ENCODE measurements at regions not wholly inside any gene's neighbourhood (a gene's known extent, or its start where the extent isn't known, plus 50 kb on each side); places are given as distances from the start of the nearest gene placed in this dataset.
"Not testable (repeated sequence)": the region's sequence is repeated elsewhere in the genome, so short reads cannot be mapped to it uniquely, and the experiment has no call there.

GRCh38 chr12:59069516-59069915, 149.2 kb upstream of the LRIG3 start:
- no peak for DNase-seq (ENCODE audit: extremely low read depth, low read depth)
- no peak for TF ChIP-seq CTCF (IDR thresholded peaks at IDR 0.05; ENCODE audit: low read depth, low read length)

- no peak for DNase-seq (ENCODE audit: extremely low read depth, low read depth)
- TF ChIP-seq CTCF (IDR thresholded peaks at IDR 0.05; ENCODE audit: low read depth, low read length): no peak
These were observed 148.1 kb upstream of the LRIG3 start for GRCh38 chr12:59068436-59068835.

GRCh38 chr12:59067083-59067482, 146.8 kb upstream of the LRIG3 start:
- DNase-seq (ENCODE audit: extremely low read depth, low read depth): no peak

GRCh38 chr12:59066445-59066844, 146.1 kb upstream of the LRIG3 start:
- no peak for DNase-seq (ENCODE audit: extremely low read depth, low read depth)
- TF ChIP-seq CTCF (IDR thresholded peaks at IDR 0.05; ENCODE audit: low read depth, low read length): no peak

More at GRCh38 chr12:59067083-59067482, 146.8 kb upstream of the LRIG3 start:
- TF ChIP-seq CTCF (IDR thresholded peaks at IDR 0.05; ENCODE audit: low read depth, low read length): no peak

GRCh38 chr12:59059088-59059935, 139.0 kb upstream of the LRIG3 start:
- TF ChIP-seq CTCF (IDR thresholded peaks at IDR 0.05; ENCODE audit: low read depth, low read length): no peak
- no peak for DNase-seq (ENCODE audit: extremely low read depth, low read depth)

- no peak for DNase-seq (ENCODE audit: extremely low read depth, low read depth)
- no peak for TF ChIP-seq CTCF (IDR thresholded peaks at IDR 0.05; ENCODE audit: low read depth, low read length)
These were observed 136.7 kb upstream of the LRIG3 start for GRCh38 chr12:59056966-59057365.

GRCh38 chr12:59055204-59055860, 135.0 kb upstream of the LRIG3 start:
- DNase-seq (ENCODE audit: extremely low read depth, low read depth): no peak
- TF ChIP-seq CTCF (IDR thresholded peaks at IDR 0.05; ENCODE audit: low read depth, low read length): no peak

- not testable (repeated sequence) for DNase-seq (ENCODE audit: extremely low read depth, low read depth)
These were observed 133.1 kb upstream of the LRIG3 start for GRCh38 chr12:59053266-59053899.
